ENCODE measurements at regions not wholly inside any gene's neighbourhood (a gene's known extent, or its start where the extent isn't known, plus 50 kb on each side); places are given as distances from the start of the nearest gene placed in this dataset.

DNA sequence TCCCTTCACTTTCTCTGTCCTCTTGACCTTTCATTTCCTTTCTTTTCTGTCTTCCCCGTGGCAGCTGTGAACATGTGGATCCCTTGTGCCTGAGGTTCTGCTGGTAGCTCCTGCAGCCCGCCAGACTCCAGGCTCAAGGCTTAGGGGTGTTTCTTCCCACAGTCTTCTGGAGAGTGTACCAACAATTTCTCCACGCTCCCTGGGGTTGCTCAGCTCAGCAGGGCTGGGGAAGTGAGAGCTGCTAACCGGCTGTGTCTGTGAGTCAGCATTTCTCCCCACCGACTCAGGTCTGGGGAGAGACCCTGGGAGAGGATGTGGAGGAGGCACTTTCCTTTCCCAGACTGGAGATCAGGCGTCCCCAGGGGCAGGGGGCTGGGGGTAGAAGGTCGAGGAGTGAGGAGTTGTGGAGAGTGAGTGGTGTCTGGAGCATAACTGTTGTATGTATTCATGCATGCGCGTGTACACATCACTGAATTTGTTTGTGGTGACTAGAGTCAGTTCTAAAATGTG, 193.6 kb downstream of the KCNRG start:
- DNase-seq (ENCODE audit: low spot score), result peak; percentile 91
- CTCF ChIA-PET, result no interaction called here
- Histone ChIP-seq H3K4me1 (ENCODE audit: insufficient read depth, low read length, poor library complexity, severe bottlenecking) (peaks cover 13% of the 10 kb centered on the region), H3K4me3 (ENCODE audit: low read depth, low read length, poor library complexity, severe bottlenecking) (peak overlapping the region; percentile 23), H3K36me3 (ENCODE audit: insufficient read depth, low read length, poor library complexity, severe bottlenecking) (no peaks in the 10 kb centered on the region), H3K27ac (ENCODE audit: low read depth, low read length, poor library complexity, severe bottlenecking) (peak overlapping the region; percentile 71), H3K27me3 (replicated peaks; ENCODE audit: insufficient read depth, low read depth, low read length, poor library complexity) (no peaks in the 10 kb centered on the region), H3K9me3 (ENCODE audit: low read depth, low read length, poor library complexity, severe bottlenecking) (peaks cover 6% of the 10 kb centered on the region)
- POLR2A ChIA-PET (ENCODE audit: low non-redundant PET), result no interaction called here
- TF ChIP-seq, protein P1, sequence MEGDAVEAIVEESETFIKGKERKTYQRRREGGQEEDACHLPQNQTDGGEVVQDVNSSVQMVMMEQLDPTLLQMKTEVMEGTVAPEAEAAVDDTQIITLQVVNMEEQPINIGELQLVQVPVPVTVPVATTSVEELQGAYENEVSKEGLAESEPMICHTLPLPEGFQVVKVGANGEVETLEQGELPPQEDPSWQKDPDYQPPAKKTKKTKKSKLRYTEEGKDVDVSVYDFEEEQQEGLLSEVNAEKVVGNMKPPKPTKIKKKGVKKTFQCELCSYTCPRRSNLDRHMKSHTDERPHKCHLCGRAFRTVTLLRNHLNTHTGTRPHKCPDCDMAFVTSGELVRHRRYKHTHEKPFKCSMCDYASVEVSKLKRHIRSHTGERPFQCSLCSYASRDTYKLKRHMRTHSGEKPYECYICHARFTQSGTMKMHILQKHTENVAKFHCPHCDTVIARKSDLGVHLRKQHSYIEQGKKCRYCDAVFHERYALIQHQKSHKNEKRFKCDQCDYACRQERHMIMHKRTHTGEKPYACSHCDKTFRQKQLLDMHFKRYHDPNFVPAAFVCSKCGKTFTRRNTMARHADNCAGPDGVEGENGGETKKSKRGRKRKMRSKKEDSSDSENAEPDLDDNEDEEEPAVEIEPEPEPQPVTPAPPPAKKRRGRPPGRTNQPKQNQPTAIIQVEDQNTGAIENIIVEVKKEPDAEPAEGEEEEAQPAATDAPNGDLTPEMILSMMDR (conservative IDR thresholded peaks at IDR 0.05; ENCODE audit: low read depth, low read length), result no peak
- TF ChIP-seq EZH2 (IDR thresholded peaks at IDR 0.05; ENCODE audit: borderline replicate concordance, low read depth, low read length, poor library complexity, severe bottlenecking), result no peak
- BruUV-seq (replicated peaks), result TSS peak; percentile 89
- intact Hi-C loops (cut with micrococcal nuclease; ENCODE audit: unreplicated experiment), result no loop called here

GRCh38 chr13:50209631-50210030, 194.4 kb downstream of the KCNRG start:
- no peak for DNase-seq (ENCODE audit: low spot score)
- H3K27me3 ChIP-seq (replicated peaks; ENCODE audit: insufficient read depth, low read depth, low read length, poor library complexity), result no peaks in the 10 kb centered on the region
- peaks cover 13% of the 10 kb centered on the region for H3K4me1 ChIP-seq (ENCODE audit: insufficient read depth, low read length, poor library complexity, severe bottlenecking)
- ChIA-PET CTCF (no interaction called here), POLR2A (ENCODE audit: low non-redundant PET) (no interaction called here)
- intact Hi-C loops (cut with micrococcal nuclease; ENCODE audit: unreplicated experiment), result no loop called here
- peak overlapping the region; percentile 23 for H3K4me3 ChIP-seq (ENCODE audit: low read depth, low read length, poor library complexity, severe bottlenecking)
- no peak for TF ChIP-seq EZH2 (IDR thresholded peaks at IDR 0.05; ENCODE audit: borderline replicate concordance, low read depth, low read length, poor library complexity, severe bottlenecking)
- TF ChIP-seq, protein P1 (conservative IDR thresholded peaks at IDR 0.05; ENCODE audit: low read depth, low read length), result no peak
- peaks cover 6% of the 10 kb centered on the region for H3K9me3 ChIP-seq (ENCODE audit: low read depth, low read length, poor library complexity, severe bottlenecking)
- H3K36me3 ChIP-seq (ENCODE audit: insufficient read depth, low read length, poor library complexity, severe bottlenecking), result no peaks in the 10 kb centered on the region
- H3K27ac ChIP-seq (ENCODE audit: low read depth, low read length, poor library complexity, severe bottlenecking), result peak overlapping the region; percentile 71
- BruUV-seq (replicated peaks), result no TSS peak

GRCh38 chr13:50213526-50213925, 198.3 kb downstream of the KCNRG start:
- DNase-seq (ENCODE audit: low spot score), result no peak
- H3K4me1 ChIP-seq (ENCODE audit: insufficient read depth, low read length, poor library complexity, severe bottlenecking), result peaks cover 11% of the 10 kb centered on the region
- TF ChIP-seq, protein P1 (conservative IDR thresholded peaks at IDR 0.05; ENCODE audit: low read depth, low read length), result no peak
- TF ChIP-seq EZH2 (IDR thresholded peaks at IDR 0.05; ENCODE audit: borderline replicate concordance, low read depth, low read length, poor library complexity, severe bottlenecking), result no peak
- no peaks in the 10 kb centered on the region for H3K27me3 ChIP-seq (replicated peaks; ENCODE audit: insufficient read depth, low read depth, low read length, poor library complexity)
- peaks cover 6% of the 10 kb centered on the region for H3K9me3 ChIP-seq (ENCODE audit: low read depth, low read length, poor library complexity, severe bottlenecking)
- no peak overlapping the region for H3K27ac ChIP-seq (ENCODE audit: low read depth, low read length, poor library complexity, severe bottlenecking)
- intact Hi-C loops (cut with micrococcal nuclease; ENCODE audit: unreplicated experiment), result no loop called here
- no TSS peak for BruUV-seq (replicated peaks)
- H3K4me3 ChIP-seq (ENCODE audit: low read depth, low read length, poor library complexity, severe bottlenecking), result no peak overlapping the region
- no peaks in the 10 kb centered on the region for H3K36me3 ChIP-seq (ENCODE audit: insufficient read depth, low read length, poor library complexity, severe bottlenecking)
- CTCF ChIA-PET, result no interaction called here
- POLR2A ChIA-PET (ENCODE audit: low non-redundant PET), result no interaction called here
